HS-5 (cell line): ENCODE measurements at regions not wholly inside any gene's neighbourhood (a gene's known extent, or its start where the extent isn't known, plus 50 kb on each side); places are given as distances from the start of the nearest gene placed in this dataset.

Experiments
- DNase-seq: peaks from one replicate; pipeline ENCODE4 v3.0.0-alpha.2; 2012; ENCODE audit warnings: low read depth

- DNase-seq, result no peak
Observed at GRCh38 chr1:172801771-172802322, 142.9 kb downstream of the FASLG start.

DNA sequence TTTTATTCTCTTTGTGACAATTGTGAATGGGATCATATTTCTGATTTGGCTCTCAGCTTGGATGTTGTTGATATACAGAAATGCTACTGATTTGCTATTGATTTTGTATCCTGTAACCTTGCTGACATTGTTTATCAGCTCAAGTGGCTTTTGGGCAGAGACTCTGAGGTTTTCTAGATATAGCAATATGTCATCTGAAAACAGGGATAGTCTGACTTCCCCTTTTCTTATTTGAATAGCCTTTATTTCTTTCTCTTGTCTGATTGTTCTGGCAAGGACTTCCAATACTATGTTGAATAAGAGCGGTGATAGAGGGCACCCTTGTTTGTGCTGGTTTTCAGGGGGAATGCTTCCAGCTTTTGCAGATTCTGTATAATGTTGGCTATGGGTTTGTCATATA is 150.8 kb downstream of the FASLG start:
- no peak for DNase-seq

- no peak for DNase-seq
Observed at GRCh38 chr1:172810480-172811175, 151.7 kb downstream of the FASLG start.

DNA sequence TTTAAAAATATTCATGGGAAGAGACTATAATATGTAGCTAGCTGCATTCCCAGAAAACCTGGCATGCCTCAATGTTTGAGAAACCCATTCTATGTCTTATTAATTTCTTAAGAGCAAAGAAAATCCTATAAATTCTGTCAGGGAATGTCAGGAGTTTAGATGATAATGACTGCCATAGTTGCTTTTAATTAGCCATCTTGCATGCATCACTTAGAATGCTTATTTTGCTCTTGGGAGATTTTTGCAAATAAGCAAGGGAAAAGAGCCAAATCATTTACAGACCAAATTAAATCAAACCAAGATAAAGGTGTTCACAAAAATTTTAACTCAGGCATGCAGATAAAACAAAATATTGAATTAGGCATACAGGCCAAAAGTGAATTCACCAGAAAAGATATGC is 152.8 kb downstream of the FASLG start:
- no peak for DNase-seq

- no peak for DNase-seq
Observed at GRCh38 chr1:172812118-172812517, 153.2 kb downstream of the FASLG start.

GRCh38 chr1:172813330-172813729 is 154.4 kb downstream of the FASLG start:
- no peak for DNase-seq

GRCh38 chr1:172814428-172814827 is 155.5 kb downstream of the FASLG start:
- DNase-seq, result no peak

GRCh38 chr1:172815740-172816139 is 156.8 kb downstream of the FASLG start:
- DNase-seq, result no peak

- no peak for DNase-seq
Observed at GRCh38 chr1:172818841-172819527, 160.1 kb downstream of the FASLG start.

DNA sequence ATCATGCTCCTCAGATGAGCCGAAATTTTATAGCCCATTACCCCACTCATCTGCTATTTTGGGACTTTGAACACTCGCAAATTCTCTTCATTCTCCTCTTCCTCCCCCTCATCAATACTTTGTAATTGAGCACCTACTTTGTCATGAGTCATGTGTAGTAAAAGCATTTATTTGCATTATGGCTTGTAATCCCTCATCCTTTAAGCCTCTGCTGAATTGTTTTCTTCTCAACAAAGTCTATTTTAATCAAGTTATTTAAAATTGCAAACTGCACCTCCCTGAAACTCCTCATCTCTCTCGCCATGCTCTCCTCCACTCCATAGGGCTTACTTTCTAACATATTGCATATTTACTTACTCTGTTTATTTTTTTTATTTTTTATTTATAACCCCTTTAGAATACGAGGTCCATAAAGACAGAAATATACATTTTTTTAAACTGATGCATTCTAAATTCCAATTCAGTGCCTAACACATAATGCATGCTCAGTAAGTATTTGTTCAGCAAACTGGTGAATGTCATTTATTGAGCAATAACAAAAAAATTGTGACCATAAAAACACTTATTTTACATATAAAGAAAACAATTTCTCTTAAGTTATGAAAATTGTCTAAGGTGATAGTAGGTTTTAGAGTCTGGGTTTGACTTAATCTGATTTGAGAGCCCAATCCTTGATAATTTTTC is 161.7 kb downstream of the FASLG start:
- DNase-seq, result no peak

GRCh38 chr1:172821609-172822274 is 162.8 kb downstream of the FASLG start:
- DNase-seq, result peak; percentile 63

DNA sequence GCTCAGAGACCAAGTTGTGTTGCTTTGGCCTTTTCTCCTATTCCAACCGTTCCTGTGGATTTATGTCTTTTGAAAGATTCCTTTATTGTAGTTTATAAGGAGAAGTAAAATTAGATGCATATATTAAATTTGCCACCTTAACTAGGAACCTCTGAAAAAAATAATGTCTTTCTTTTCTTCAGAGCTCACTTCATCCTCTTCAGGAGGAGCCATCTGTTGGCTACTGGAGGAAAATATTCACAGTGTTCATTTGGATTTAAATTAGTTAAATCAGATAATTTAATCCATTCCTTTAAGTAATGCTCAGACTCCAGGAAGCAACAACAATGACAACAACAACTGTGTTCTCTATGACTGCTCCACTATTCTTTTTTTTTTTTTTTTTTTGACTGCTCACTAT is 164.0 kb downstream of the FASLG start:
- no peak for DNase-seq

DNA sequence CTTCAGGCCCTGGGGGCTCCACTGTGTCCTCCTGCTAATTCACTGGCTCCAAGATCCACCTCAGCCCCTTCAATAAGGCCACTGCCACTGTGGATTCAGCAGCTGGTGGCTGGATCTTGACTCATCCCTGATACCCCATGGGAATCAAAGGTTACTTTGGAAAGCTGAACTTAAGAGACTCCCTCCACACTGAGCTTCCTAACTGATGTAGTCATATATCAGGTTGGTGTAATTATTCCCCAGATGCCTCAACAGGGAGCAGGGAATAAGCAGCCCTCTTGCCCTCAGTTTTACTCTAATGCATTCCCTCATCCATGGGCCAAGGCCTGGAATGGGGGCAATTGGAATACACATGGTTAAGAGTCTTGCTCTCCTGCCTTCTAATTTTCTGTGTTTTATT is 164.6 kb downstream of the FASLG start:
- DNase-seq, result peak; percentile 76

GRCh38 chr1:172824209-172824608 is 165.3 kb downstream of the FASLG start:
- DNase-seq, result no peak

- peak; percentile 75 for DNase-seq
Observed at GRCh38 chr1:172826096-172826741, 167.3 kb downstream of the FASLG start.

- DNase-seq, result no peak
Observed at GRCh38 chr1:172827301-172827700, 168.4 kb downstream of the FASLG start.

DNA sequence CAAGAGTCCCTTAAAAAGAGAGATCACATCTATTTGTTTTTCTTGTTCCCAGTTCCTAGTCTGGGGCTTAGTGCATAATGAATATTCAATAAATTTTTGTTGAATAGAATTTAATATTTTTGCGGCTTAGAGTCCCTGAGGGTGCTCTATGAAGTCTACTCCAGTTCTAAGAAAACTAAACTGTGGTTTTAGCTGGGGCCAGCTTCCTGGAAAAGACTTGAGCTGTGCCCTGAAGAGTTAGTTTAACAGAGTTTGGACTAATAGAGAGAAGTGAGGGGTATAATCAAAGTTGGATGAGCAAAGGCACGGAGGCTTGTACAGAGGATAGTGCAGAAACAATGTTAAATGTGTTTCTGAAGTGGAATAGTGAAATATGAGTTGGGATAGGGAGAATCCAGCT is 168.9 kb downstream of the FASLG start:
- no peak for DNase-seq

GRCh38 chr1:172832006-172832725 is 173.3 kb downstream of the FASLG start:
- DNase-seq, result no peak

DNA sequence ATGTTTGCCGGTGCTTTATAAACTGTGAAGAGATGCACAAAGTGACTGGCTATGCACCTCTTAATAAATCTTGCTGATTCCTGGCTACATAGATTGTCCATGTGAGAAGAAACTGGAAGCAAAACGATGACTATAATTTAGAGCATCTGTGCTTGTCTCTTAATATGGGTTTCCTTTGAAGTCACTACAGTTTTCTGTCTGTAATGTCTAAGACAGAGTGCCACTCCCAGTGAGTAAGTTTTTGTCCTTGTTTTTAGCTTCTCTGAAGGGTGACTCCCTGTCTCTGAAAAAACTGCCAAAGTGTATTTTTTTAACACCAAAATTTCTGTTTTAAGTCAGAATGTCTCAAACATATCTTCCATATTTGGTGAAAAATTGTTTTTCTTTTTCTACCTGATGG is 175.1 kb downstream of the FASLG start:
- no peak for DNase-seq

DNA sequence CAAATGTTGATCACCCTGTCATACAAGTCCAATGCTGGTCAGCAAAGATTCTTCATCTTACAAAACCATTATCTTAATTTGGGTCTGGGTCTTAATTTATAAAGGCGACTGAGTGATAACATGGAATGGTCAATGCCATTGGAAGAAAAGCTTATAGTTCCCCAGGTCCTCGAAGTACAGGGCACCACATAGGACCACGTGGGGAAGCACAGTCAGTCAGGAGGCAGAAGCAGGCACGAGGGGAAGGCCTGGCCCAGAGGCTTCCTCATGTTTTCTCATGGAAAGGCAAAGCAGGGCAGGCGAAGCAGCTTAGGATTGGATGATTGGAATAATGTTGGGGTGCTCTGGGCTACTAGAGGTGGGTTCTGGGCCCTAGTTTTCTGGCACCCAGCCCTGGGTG is 175.7 kb downstream of the FASLG start:
- no peak for DNase-seq

- no peak for DNase-seq
Observed at GRCh38 chr1:172835834-172836233, 176.9 kb downstream of the FASLG start.
